GM18520 (cell line): ENCODE measurements at regions not wholly inside any gene's neighbourhood (a gene's known extent, or its start where the extent isn't known, plus 50 kb on each side); places are given as distances from the start of the nearest gene placed in this dataset.

Experiments used
- ATAC-seq: cut with Tn5 transposase; IDR thresholded peaks from one replicate; pipeline ENCODE4 v1.9.1; 2021; ENCODE audit not compliant: unreplicated experiment

DNA sequence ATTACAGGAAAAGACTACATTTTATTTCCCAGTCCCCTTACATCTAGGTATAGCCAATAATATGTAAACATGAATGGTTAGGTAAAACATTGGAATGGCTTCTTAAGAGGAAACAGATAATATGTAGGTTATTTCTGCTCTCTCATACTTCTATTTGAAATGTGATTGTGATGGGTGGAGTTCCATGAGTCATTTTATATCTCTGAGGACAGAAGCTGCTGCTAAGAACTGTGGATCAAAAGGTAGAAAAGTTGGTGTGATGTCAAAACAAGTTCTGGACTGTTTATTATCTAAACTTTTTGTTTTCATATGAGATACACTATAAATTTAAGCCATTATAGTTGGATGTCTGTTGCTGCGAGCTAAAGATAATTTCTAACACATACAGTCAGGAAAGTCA is 799.4 kb upstream of the TENM4 start:
- no peak for ATAC-seq

DNA sequence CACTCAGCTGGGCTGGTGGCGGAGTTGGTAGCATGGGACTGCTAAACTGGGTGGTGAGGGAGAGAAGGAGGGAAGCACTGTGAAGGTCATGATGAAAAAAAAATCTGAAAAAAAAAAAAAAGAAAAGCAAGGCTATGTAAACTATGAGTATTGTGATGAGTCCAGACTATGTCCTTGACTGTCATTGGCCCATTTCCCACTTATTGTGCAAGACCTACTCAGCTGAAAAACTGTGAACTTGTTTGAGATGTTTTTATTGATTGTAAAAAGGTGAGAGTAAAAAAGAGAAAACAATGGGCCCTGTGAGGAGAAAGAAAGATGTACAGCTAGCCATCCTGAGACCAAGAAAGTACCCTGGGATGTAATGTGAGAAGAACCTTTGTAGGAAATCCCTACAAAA is 798.4 kb upstream of the TENM4 start:
- no peak for ATAC-seq

DNA sequence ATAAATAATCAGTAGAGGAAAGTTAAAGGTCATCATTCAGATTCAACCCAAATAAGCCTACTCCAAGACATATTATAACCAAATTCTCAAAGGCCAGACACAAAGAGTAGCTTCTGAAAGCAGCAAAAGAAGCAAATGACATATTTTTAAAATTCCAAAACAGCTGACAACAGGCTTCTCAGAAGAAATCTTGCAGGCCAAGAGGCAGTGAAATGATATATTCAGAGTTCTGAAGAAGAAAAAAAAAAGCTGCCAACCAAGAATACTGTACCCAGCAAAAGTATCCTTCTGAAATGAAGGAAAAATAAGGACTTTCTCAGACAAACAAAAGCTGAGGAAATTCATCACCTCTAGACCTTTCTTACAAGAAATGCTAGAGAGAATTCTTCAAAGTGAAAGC is 787.1 kb upstream of the TENM4 start:
- ATAC-seq, result no peak

DNA sequence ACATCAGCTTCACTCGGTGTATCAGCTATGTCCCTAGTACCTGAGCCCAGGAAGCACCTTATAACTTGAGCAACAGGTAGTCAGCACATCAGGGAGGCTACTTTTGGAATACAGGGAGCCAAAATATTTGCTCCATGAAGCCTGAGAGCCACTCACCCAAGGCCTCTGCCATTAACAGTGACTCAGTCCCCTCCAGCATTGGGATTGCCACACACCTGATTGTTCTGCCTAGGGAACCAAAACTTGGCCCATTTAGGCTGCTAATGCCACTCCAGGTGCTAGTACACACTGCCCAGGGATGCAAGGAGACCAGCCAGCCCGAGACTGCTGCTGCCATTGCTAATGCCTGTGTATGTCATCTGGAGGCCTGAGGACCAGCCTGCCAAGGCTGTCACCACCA is 773.6 kb upstream of the TENM4 start:
- no peak for ATAC-seq

DNA sequence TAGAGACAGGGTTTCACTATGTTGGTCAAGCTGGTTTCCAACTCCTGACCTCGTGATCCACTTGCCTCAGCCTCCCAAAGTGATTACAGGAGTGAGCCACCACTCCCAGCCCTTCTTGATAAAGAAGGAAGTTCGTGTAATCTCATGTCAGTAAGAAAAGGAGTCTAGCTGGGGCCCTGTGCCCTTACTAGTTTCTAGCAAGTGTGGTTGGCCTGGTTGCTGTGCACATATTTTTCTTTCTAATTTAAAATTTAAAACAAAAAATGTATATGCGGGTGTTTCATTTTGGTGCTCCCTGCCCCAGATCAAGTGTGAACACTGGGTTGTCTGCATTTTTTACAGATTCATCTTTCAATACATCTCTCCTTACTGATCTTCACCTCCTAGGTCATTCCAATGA is 770.8 kb upstream of the TENM4 start:
- ATAC-seq, result no peak

DNA sequence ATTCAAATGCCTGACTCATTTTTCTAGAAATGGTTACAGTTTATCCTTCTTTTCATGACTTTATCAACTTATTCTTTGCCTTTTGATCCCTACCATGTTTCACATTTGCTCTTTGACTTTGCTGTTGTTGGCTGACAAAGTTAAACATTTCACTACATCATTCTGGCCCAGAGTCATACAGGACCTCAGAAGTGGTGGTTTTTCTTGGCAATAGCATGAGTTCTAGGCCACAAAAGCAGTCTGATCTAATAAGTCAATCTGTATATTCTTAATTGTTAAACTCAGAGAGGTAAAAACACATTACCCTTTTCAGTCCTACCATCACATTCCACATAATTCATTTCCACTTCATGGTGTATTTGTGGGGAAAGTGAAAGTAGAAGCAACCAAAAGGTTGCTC is 763.2 kb upstream of the TENM4 start:
- ATAC-seq, result no peak

DNA sequence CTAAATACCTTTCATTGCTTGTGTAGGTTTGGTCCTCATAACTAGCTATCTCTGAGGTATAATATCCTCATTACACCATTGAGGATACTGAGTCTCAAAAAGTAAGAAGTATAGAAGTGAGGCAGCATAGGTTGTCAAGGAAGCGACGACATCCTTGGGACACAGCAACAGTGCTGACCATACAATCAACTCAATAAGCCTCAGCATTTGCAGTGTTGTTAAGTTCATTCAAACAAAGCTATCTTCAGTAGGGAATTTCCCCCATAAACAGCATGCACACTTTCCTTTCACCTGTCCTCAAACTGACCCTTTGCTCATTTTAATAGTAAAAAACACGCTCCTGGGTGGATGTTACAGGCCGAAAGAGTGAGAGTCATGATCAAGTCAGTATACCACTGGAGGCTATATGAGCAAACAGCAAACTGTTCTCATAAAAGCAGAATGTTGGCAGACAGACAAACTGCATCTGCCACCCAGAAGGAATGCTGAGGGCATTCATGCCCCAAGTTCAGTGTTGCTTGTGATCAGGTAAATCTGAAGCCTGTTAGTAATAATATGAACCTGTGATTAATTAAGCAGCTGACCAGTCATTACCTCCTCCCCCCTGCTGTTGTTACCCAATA is 756.2 kb upstream of the TENM4 start:
- ATAC-seq, result no peak

DNA sequence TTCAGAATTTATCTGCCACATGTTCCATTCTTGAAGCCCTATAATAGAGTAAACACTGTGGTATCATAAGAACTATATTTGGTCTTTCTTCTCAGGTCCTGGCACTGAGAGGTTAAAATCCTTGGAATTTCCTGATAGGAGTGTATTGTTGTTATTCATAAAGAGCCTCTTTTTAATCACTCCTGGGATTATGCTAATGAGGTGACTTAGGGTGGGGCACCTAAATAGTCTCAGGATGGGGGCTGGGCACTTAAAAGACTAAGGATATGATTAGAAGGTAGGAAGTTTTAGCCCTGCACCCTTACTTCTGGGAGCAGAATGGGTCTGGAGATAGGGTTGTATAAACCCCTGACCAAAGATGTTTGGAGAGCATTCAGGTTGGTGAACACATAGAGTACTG is 755.2 kb upstream of the TENM4 start:
- no peak for ATAC-seq

DNA sequence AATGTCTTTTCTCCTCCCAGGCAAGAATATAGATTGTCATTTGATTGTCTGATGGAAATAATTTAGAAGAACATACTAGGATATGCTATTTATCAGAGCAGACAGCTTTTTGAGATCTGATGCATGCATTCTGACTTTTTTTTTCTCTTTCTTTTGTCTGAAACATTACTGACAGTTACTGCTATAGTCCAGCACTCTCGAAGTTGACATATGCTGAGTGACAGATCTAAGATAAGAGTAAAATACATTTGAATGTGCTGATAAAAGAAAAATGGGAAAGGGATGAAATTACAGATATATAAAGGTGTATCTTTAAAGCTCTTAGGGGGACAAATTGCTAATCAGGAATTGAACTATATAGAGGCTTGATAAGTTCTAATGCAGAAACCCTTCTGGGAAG is 753.8 kb upstream of the TENM4 start:
- ATAC-seq, result no peak

DNA sequence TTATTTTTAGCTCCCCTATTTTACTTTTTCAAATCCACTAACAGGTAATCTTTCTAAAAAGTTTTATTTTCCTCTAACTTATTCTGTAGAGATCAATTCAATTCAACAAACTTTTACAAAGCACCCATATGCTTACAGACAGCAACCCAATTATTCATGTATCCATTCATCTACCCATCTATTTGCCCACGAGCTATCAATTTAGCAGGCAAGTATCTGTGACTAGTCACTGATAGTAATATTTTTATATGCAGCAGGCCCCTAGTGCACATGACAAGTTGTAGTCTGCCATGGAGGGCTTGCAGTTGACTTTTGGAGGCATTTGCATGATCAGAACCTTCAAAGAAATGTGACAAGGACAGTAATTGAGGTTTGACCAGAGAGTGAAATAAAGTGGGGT is 753.2 kb upstream of the TENM4 start:
- no peak for ATAC-seq

DNA sequence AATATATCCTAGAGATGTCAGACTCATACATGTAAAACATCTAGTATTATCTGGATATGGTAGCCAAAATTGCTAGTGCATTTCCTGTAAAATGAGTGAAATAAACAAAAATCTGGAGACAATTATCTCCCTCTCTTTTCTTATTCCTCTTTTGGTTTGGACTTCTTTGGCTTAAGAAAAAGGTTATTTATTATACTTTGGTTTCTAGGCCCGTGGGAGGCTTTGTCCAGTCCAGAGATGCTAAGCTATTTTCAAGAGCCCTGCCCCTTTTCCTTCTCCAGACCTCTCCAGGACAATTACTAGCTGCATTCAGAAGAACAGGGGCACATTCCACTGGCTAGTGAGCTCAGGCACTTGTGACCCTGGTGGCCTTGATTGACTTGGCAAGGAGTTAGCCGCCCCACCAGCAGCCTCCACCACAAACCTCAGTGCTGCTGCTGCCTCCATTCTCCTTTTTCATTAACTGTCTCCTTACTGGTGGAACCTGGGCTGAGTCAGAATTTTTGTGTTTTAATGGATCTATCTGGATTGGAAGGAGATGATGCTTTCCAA is 747.3 kb upstream of the TENM4 start:
- ATAC-seq, result no peak

DNA sequence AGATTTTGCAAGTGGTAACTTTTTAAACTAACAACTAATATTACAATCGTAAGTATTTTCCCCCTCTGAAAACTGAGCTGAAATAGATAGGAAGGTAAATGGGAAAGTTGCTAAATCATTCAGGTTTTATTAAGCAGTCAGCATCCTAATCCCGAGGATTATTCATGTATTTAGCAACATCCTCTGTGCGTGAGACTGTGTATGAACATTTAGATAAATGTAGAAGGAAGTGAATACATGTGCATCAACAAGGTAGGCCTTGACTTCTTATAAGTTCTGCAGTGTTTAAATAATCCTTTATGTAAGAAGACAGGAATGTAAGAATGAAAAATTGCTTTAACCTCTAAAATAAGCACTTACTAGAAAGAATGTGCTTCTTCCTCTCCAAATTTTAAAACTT is 745.9 kb upstream of the TENM4 start:
- ATAC-seq, result no peak

DNA sequence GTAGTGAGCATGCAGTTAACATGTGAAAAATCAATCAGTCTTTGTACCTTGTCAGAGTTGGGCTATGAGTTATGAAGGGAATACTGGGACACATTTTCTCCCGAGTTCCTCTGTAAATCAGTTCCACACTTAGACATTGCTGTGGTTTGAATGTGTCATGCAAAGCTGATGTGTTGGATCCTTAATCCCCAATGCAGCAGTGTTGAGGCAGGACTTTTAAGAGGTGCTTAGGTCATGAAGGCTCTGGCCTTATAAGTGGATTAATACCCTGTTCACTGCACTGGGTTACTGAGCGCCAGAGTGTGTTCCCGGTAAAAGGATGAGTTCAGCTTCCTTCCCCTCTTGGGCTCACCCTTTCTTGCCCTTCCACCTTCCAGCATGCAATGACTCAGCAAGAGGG is 742.1 kb upstream of the TENM4 start:
- ATAC-seq, result no peak

DNA sequence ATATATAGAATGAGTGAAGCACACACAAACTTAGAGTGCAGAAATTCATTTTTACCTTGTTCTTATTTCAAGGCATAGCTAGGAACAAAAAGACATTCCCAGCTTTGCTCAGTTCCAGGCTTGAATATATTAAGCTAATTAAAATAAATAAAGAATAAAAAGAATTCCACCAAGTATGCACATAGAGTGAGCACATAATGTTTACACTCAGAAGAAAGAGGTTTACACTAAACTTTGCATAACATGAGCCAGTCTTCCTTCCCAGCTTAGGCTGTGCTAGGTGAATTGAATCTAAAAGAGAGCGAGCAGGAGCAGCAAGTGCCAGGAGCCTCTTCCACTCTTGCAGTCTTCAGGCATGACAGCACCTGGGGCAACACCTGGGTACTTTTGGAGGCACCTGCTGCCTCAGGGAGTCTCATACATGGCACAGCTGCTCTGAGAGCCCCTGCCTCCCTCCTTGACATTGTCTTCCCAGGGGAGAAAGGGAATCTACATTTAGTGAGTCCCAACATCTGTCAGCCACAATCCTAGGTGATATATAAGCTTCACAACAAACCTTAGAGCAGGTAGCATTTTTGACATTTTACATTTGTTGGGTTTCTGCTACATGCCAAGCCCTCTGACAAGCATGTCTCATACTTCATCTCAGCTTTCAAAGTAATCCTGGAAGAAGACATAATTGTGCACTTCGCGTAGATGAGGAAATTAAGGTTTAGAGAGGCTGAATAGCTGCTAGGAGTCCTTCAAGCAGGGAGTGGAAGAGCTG is 732.7 kb upstream of the TENM4 start:
- ATAC-seq, result no peak

DNA sequence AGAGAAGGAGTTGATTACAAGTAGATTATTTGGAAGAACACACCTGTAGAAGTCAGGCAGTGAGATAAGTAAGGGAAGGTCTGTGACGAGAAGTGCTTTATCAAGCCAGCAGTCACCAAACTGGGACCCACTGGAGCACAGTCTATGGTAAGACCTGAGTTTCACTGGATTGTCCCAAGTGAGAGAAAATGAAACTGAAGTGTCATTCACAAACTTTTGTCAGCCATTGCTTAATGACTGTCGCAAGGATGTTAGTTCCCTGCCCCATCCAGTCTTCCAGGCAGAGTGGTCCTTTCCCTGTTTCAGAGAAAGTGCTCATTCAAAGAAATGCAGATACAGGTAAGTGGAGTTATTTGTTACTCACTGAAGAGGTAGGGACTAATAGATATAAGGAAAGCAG is 728.0 kb upstream of the TENM4 start:
- no peak for ATAC-seq

DNA sequence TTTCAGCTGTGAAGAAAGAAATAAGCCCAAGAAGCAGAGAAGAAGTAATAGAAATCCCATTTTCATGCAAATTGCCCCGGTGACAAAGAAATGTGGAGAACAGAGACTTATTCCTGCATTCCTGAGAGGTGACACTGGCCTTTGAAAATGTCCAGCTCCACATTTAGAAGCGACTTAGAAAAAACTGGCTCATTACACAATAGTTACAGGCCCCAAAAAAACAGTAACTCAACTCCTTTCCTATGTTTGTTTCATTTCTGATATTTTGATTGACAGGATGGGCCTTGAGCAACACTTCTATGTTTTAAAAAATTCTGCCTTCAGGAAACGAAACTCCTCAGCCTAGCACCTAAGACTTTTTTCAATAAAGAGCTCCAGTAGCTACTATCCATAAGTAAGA is 726.9 kb upstream of the TENM4 start:
- ATAC-seq, result no peak

DNA sequence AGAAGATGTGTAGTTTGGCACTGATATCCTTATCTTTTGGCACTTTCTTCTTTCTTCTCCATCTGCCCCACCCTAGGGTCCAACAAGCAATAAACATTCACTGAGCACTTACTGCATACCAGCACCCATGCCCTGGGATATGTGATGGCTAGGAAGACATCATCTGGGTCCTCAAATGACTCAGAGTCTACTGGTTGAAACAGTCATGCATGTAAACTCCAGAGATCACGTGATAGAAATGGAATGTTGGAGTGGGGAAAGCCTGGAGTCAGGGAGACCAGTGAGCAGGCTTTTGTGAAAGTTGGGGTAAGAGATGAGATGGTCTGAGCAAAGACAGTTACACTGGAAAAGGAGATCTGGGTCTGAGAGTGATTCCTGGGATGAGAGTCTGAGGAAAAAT is 724.9 kb upstream of the TENM4 start:
- ATAC-seq, result no peak

DNA sequence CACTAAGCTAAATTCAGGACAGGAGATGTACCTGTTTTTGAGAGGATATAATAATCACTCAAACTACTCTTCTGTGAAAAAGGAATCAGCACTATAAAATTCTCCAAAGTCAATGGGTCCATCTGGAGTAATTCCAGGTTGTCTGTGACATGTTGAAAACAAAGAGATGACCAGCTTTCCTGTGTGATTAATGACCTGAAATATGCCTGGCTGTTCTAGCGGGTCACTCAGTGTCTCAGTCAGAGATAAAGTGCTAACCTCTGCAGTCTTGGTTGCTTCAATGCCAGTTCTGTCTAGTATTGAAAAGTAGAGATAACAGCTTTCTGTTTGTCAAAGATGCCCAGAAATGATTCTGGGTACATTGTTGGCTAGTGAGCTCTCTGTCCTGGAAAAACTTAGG is 722.6 kb upstream of the TENM4 start:
- ATAC-seq, result no peak

DNA sequence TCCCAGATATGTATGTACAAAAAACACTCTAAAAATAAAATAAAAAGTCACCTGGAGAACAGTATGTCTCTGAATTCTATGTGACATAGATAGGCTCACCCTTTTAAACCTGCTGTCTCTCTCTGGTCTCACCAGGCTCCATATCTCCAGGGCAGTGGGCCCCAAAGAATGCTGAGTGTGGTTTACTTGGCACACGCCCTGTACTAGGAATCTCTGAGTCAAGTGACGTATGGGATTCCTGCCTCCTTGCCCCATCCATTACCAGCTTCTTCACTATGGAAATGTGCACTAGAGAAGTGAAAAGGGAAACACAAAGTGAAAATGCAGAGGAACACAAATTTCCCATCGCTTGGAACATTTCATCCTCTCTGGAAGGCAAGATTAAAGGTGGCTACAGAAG is 722.2 kb upstream of the TENM4 start:
- ATAC-seq, result no peak

DNA sequence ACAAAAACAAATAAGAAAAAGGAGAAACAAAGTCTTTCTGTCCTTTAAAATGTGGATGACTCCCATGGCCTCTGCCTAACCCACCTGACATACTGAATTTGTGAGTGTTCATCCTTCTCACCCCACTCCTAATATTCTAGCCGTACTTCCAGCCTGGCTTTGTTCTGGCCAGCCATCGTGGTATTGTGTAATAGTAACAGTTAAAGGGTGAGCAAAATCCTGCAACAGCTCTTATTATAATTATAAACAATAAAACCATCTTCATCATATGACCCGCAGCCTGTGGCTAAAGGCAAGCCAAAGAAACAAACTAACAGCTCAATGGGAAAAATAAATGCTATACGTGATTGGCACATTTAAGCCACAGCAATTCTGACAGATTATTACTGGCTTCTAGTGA is 721.6 kb upstream of the TENM4 start:
- ATAC-seq, result no peak

DNA sequence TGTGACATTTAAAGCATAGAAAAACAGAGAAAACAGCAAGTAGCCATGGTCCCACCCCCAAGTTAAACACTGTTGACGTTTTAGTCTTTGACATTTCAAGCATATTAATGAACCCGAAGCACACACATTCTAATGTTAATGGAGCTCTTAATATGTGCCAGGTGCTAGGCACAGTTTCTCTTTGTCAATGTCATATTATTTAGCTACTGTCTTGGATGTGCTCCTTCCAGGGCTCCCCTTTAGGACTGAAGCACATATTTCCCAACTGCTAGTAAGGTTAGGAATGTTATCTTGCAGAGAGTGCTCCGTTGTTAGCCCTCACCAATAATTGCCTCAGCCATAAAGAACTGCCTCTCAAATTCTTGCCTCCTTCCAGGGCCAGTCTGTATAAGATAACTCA is 716.6 kb upstream of the TENM4 start:
- no peak for ATAC-seq

DNA sequence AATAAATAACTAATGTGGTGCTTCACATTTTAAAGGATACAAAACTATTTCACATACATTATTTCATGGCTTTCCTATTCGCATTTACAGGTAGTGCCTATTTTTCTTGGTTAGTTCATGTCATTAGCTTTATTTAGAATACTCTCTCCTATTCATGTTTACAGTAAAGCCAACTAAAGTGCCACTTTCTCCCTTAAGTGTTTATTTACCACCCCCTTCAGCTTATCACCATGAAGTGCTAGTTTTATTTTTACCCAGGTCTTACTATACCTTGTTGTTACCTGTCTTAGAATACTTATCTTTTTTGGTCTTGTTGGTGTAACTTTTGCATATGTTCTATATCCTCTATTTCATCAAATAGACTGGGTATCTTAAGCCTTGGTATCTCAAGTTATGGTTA is 715.2 kb upstream of the TENM4 start:
- no peak for ATAC-seq
